SKM-1 (cell line): ENCODE measurements at regions not wholly inside any gene's neighbourhood (a gene's known extent, or its start where the extent isn't known, plus 50 kb on each side); places are given as distances from the start of the nearest gene placed in this dataset.

Source experiments
- DNase-seq: peaks from one replicate; lab custom pipeline; 2025; ENCODE audit not compliant: unreplicated experiment; lab: John Stamatoyannopoulos, UW

GRCh38 chr2:212871597-212871996 is 279.8 kb downstream of the IKZF2 start:
- no peak for DNase-seq

- no peak for DNase-seq
Measured at GRCh38 chr2:212864186-212864585, 287.2 kb downstream of the IKZF2 start.

- peak; percentile 30 for DNase-seq
Measured at GRCh38 chr2:212863185-212863588, 288.2 kb downstream of the IKZF2 start.

- DNase-seq = no peak
Measured at GRCh38 chr2:212858496-212858895, 292.9 kb downstream of the IKZF2 start.

GRCh38 chr2:212854771-212855170 is 296.6 kb downstream of the IKZF2 start:
- no peak for DNase-seq

- no peak for DNase-seq
Measured at GRCh38 chr2:212854116-212854515, 297.3 kb downstream of the IKZF2 start.

GRCh38 chr2:212845941-212846340 is 305.5 kb downstream of the IKZF2 start:
- no peak for DNase-seq

GRCh38 chr2:212843409-212844199 is 305.0 kb upstream of the ERBB4 start:
- DNase-seq = no peak

GRCh38 chr2:212842544-212843185 is 304.1 kb upstream of the ERBB4 start:
- no peak for DNase-seq

- DNase-seq = no peak
Measured at GRCh38 chr2:212841460-212841859, 302.9 kb upstream of the ERBB4 start.

- no peak for DNase-seq
Measured at GRCh38 chr2:212832211-212833195, 293.9 kb upstream of the ERBB4 start.

- DNase-seq = no peak
Measured at GRCh38 chr2:212831671-212832199, 293.1 kb upstream of the ERBB4 start.

GRCh38 chr2:212816267-212816666 is 277.7 kb upstream of the ERBB4 start:
- no peak for DNase-seq

- DNase-seq = no peak
Measured at GRCh38 chr2:212815453-212815852, 276.9 kb upstream of the ERBB4 start.

GRCh38 chr2:212814941-212815340 is 276.3 kb upstream of the ERBB4 start:
- DNase-seq = no peak

GRCh38 chr2:212811921-212812320 is 273.3 kb upstream of the ERBB4 start:
- no peak for DNase-seq

GRCh38 chr2:212811036-212811805 is 272.6 kb upstream of the ERBB4 start:
- no peak for DNase-seq

- DNase-seq = no peak
Measured at GRCh38 chr2:212797484-212798205, 259.0 kb upstream of the ERBB4 start.

GRCh38 chr2:212794471-212794870 is 255.9 kb upstream of the ERBB4 start:
- no peak for DNase-seq

GRCh38 chr2:212791569-212791968 is 253.0 kb upstream of the ERBB4 start:
- DNase-seq = no peak
